ENCODE measurements at regions not wholly inside any gene's neighbourhood (a gene's known extent, or its start where the extent isn't known, plus 50 kb on each side); places are given as distances from the start of the nearest gene placed in this dataset.

- TF ChIP-seq CTCF (IDR thresholded peaks at IDR 0.05) = no peak
- no peak for TF ChIP-seq POLR2A (IDR thresholded peaks at IDR 0.05)
These were observed 98.2 kb upstream of the TMEM178A start for GRCh38 chr2:39567507-39567906.
